ENCODE measurements at regions not wholly inside any gene's neighbourhood (a gene's known extent, or its start where the extent isn't known, plus 50 kb on each side); places are given as distances from the start of the nearest gene placed in this dataset.

DNA sequence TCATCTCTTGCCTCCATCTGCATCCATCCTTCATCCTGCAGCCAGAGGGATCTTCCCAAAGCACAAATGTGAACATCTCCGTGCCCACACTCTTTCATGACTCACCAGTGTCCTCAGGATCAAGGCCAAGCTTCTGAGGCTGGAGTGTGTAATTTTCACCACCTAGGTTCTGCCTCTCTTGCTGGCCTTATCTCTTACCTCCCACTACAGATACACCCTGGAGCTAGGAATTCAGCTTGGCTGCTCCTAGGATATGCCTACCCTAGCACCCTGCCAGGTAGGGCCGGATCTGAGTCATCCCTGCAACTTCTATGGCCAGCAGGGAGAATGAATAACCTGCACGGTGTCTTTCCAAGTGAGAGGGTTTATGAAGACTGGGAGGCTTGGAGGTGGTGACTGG, 208.7 kb upstream of the CSF3R start:
- DNase-seq (ENCODE audit: extremely low spot score): no peak
- 66% methylated on average over 3 of the region's 3 CpGs for WGBS
- Histone ChIP-seq H3K36me3 (ENCODE audit: insufficient read depth) (no peaks in the 10 kb centered on the region), H3K4me1 (ENCODE audit: insufficient read depth) (no peaks in the 10 kb centered on the region), H3K27ac (ENCODE audit: low read depth) (no peak overlapping the region), H3K4me3 (ENCODE audit: low read depth, low read length) (no peak overlapping the region)

GRCh38 chr1:36689992-36690391, 207.3 kb upstream of the CSF3R start:
- Histone ChIP-seq H3K4me1 (ENCODE audit: insufficient read depth) (no peaks in the 10 kb centered on the region), H3K27ac (ENCODE audit: low read depth) (no peak overlapping the region), H3K4me3 (ENCODE audit: low read depth, low read length) (no peak overlapping the region), H3K36me3 (ENCODE audit: insufficient read depth) (no peaks in the 10 kb centered on the region)
- no peak for DNase-seq (ENCODE audit: extremely low spot score)
- 73% methylated on average over 3 of the region's 3 CpGs for WGBS

DNA sequence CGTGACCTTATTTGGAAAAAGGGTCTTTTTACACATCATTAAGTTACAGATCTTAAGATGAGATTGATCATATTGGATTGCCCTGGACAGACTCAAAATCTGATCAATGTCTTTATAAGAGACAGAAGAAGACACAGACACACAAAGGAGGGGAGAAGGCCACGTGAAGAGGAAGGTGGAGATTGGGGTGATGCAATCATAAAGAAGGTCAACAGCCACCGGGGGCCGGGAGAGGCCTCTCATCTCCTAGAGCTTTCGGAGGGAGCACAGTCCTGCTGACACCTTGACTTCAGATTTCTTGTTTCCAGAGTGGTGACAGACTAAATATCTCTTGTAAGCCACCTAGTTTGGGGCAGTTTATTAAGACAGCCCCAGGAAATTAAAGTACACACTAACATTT, 204.6 kb upstream of the CSF3R start:
- H3K4me1 ChIP-seq (ENCODE audit: insufficient read depth): no peaks in the 10 kb centered on the region
- no peak overlapping the region for H3K27ac ChIP-seq (ENCODE audit: low read depth)
- no peaks in the 10 kb centered on the region for H3K36me3 ChIP-seq (ENCODE audit: insufficient read depth)
- DNase-seq (ENCODE audit: extremely low spot score): no peak
- 45% methylated on average over 5 of the region's 5 CpGs for WGBS
- H3K4me3 ChIP-seq (ENCODE audit: low read depth, low read length): no peak overlapping the region

GRCh38 chr1:36675931-36676562, 193.3 kb upstream of the CSF3R start:
- no peak for DNase-seq (ENCODE audit: extremely low spot score)
- Histone ChIP-seq H3K4me1 (ENCODE audit: insufficient read depth) (no peaks in the 10 kb centered on the region), H3K27ac (ENCODE audit: low read depth) (no peak overlapping the region), H3K36me3 (ENCODE audit: insufficient read depth) (no peaks in the 10 kb centered on the region), H3K4me3 (ENCODE audit: low read depth, low read length) (no peak overlapping the region)
- 86% methylated on average over 6 of the region's 6 CpGs for WGBS

GRCh38 chr1:36675106-36675505, 192.4 kb upstream of the CSF3R start:
- 71% methylated on average over 3 of the region's 3 CpGs for WGBS
- H3K27ac ChIP-seq (ENCODE audit: low read depth): no peak overlapping the region

DNA sequence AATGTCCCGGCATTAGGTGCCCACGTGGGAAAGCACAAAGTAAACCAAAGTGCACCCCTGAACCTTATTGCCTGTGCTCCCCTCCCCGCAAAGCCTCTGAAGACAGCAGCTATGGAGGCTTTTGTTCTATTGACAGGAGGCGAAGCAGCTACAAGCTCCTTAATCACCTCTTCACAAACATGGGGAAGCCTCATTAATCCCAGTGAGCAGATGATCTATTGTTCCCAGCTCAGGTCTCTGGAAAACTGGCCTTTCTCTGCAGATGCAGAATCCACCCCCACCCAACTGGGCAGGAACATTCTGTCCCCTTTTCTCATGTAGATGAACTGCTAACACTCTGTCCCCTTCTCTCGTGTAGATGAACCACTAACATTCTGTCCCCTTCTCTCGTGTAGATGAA, 190.5 kb upstream of the CSF3R start:
- H3K4me3 ChIP-seq (ENCODE audit: low read depth, low read length): no peak overlapping the region
- no peak overlapping the region for H3K27ac ChIP-seq (ENCODE audit: low read depth)
- no peak for DNase-seq (ENCODE audit: extremely low spot score)
- WGBS: 36% methylated on average over 6 of the region's 6 CpGs
- no peaks in the 10 kb centered on the region for H3K36me3 ChIP-seq (ENCODE audit: insufficient read depth)
- no peaks in the 10 kb centered on the region for H3K4me1 ChIP-seq (ENCODE audit: insufficient read depth)

More at GRCh38 chr1:36675106-36675505, 192.4 kb upstream of the CSF3R start:
- no peak for DNase-seq (ENCODE audit: extremely low spot score)
- Histone ChIP-seq H3K4me1 (ENCODE audit: insufficient read depth) (no peaks in the 10 kb centered on the region), H3K4me3 (ENCODE audit: low read depth, low read length) (no peak overlapping the region), H3K36me3 (ENCODE audit: insufficient read depth) (no peaks in the 10 kb centered on the region)

GRCh38 chr1:36669262-36669661, 186.5 kb upstream of the CSF3R start:
- no peak overlapping the region for H3K4me3 ChIP-seq (ENCODE audit: low read depth, low read length)
- no peaks in the 10 kb centered on the region for H3K36me3 ChIP-seq (ENCODE audit: insufficient read depth)
- H3K27ac ChIP-seq (ENCODE audit: low read depth): no peak overlapping the region
- no peaks in the 10 kb centered on the region for H3K4me1 ChIP-seq (ENCODE audit: insufficient read depth)
- DNase-seq (ENCODE audit: extremely low spot score): no peak
- 27% methylated on average over 9 of the region's 9 CpGs for WGBS

- Histone ChIP-seq H3K4me3 (ENCODE audit: low read depth, low read length) (no peak overlapping the region), H3K4me1 (ENCODE audit: insufficient read depth) (no peaks in the 10 kb centered on the region), H3K36me3 (ENCODE audit: insufficient read depth) (no peaks in the 10 kb centered on the region), H3K27ac (ENCODE audit: low read depth) (no peak overlapping the region)
- WGBS: 40% methylated on average over 4 of the region's 4 CpGs
- DNase-seq (ENCODE audit: extremely low spot score): no peak
Observed at GRCh38 chr1:36667836-36668235, 185.1 kb upstream of the CSF3R start.

GRCh38 chr1:36667256-36667655, 184.5 kb upstream of the CSF3R start:
- H3K4me1 ChIP-seq (ENCODE audit: insufficient read depth): no peaks in the 10 kb centered on the region
- no peak for DNase-seq (ENCODE audit: extremely low spot score)
- no peak overlapping the region for H3K4me3 ChIP-seq (ENCODE audit: low read depth, low read length)
- no peak overlapping the region for H3K27ac ChIP-seq (ENCODE audit: low read depth)
- no peaks in the 10 kb centered on the region for H3K36me3 ChIP-seq (ENCODE audit: insufficient read depth)
- 46% methylated on average over 3 of the region's 3 CpGs for WGBS

GRCh38 chr1:36665478-36666080, 182.9 kb upstream of the CSF3R start:
- no peaks in the 10 kb centered on the region for H3K36me3 ChIP-seq (ENCODE audit: insufficient read depth)
- H3K4me1 ChIP-seq (ENCODE audit: insufficient read depth): no peaks in the 10 kb centered on the region
- no peak for DNase-seq (ENCODE audit: extremely low spot score)
- H3K27ac ChIP-seq (ENCODE audit: low read depth): no peak overlapping the region
- no peak overlapping the region for H3K4me3 ChIP-seq (ENCODE audit: low read depth, low read length)
- 80% methylated on average over 9 of the region's 9 CpGs for WGBS

- Histone ChIP-seq H3K36me3 (ENCODE audit: insufficient read depth) (no peaks in the 10 kb centered on the region), H3K27ac (ENCODE audit: low read depth) (no peak overlapping the region), H3K4me3 (ENCODE audit: low read depth, low read length) (no peak overlapping the region), H3K4me1 (ENCODE audit: insufficient read depth) (no peaks in the 10 kb centered on the region)
- no peak for DNase-seq (ENCODE audit: extremely low spot score)
- 57% methylated on average over 11 of the region's 11 CpGs for WGBS
Observed at GRCh38 chr1:36664571-36665287, 182.0 kb upstream of the CSF3R start.

- Histone ChIP-seq H3K4me1 (ENCODE audit: insufficient read depth) (no peaks in the 10 kb centered on the region), H3K36me3 (ENCODE audit: insufficient read depth) (no peaks in the 10 kb centered on the region), H3K27ac (ENCODE audit: low read depth) (no peak overlapping the region), H3K4me3 (ENCODE audit: low read depth, low read length) (no peak overlapping the region)
- 81% methylated on average over 6 of the region's 6 CpGs for WGBS
- DNase-seq (ENCODE audit: extremely low spot score): no peak
Observed at GRCh38 chr1:36663772-36664430, 181.2 kb upstream of the CSF3R start.

DNA sequence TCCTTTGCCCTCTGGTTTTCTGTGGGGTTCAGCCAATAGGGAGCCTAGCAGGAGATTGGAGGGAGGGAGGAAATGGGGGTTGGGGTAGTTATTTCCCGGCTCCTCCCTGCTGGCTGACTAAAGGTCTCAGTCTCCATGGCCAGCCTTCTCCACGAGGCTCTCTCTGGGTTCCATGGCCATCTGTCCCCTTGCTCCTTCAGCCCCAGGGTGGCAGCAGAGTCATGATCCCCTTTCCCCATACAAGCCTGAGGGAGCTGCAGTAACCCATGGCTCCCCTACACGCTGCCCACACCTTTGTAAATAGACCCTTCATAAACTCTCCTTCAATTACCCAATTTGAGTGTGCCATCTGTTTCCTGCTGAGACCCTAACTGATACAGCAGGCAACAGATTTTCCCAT, 176.1 kb upstream of the CSF3R start:
- no peaks in the 10 kb centered on the region for H3K4me1 ChIP-seq (ENCODE audit: insufficient read depth)
- H3K4me3 ChIP-seq (ENCODE audit: low read depth, low read length): no peak overlapping the region
- DNase-seq (ENCODE audit: extremely low spot score): no peak
- WGBS: 30% methylated on average over 3 of the region's 3 CpGs
- H3K27ac ChIP-seq (ENCODE audit: low read depth): no peak overlapping the region
- no peaks in the 10 kb centered on the region for H3K36me3 ChIP-seq (ENCODE audit: insufficient read depth)

- Histone ChIP-seq H3K4me3 (ENCODE audit: low read depth, low read length) (no peak overlapping the region), H3K4me1 (ENCODE audit: insufficient read depth) (no peaks in the 10 kb centered on the region), H3K27ac (ENCODE audit: low read depth) (no peak overlapping the region), H3K36me3 (ENCODE audit: insufficient read depth) (no peaks in the 10 kb centered on the region)
- no peak for DNase-seq (ENCODE audit: extremely low spot score)
- WGBS: 78% methylated on average over 6 of the region's 6 CpGs
Observed at GRCh38 chr1:36657826-36658225, 175.1 kb upstream of the CSF3R start.
